ENCODE measurements at regions not wholly inside any gene's neighbourhood (a gene's known extent, or its start where the extent isn't known, plus 50 kb on each side); places are given as distances from the start of the nearest gene placed in this dataset.

GRCh38 chr3:110677506-110677905 is 394.1 kb upstream of the NECTIN3 start:
- no peak for TF ChIP-seq POLR2A (IDR thresholded peaks at IDR 0.05)
- no peak for TF ChIP-seq CTCF (IDR thresholded peaks at IDR 0.05)

Data from uterus (tissue), 2 donors.